Central memory CD8-positive, alpha-beta T cell (primary cell): ENCODE measurements at regions not wholly inside any gene's neighbourhood (a gene's known extent, or its start where the extent isn't known, plus 50 kb on each side); places are given as distances from the start of the nearest gene placed in this dataset.

ENCODE experiments used
- ATAC-seq: fragments of 150-1000 bp; cut with Tn5 transposase; replicated peaks from 2 replicates; pipeline ENCODE4 v1.10.0; 2022; ENCODE audit warnings: mild to moderate bottlenecking, moderate FRiP score, moderate number of reproducible peaks; ENCODE audit not compliant: poor library complexity, severe bottlenecking; ENCODE audit errors: extremely low read depth
- DNase-seq, 2 donors: peaks; one replicate each; pipeline ENCODE4 v3.0.0; 2021; ENCODE audit warnings: low spot score in 2 of 2
- H3K27ac Mint-ChIP-seq: one replicate; pipeline ENCODE4 v1.8.0; 2022; ENCODE audit warnings: low read depth, mild to moderate bottlenecking, moderate library complexity, mixed read lengths
- H3K27me3 Mint-ChIP-seq: one replicate; pipeline ENCODE4 v1.8.0; 2022; ENCODE audit warnings: mixed read lengths
- H3K36me3 Mint-ChIP-seq: one replicate; pipeline ENCODE4 v1.8.0; 2022; ENCODE audit warnings: mild to moderate bottlenecking, moderate library complexity, mixed read lengths; ENCODE audit not compliant: insufficient read depth
- H3K4me1 Mint-ChIP-seq: one replicate; pipeline ENCODE4 v1.8.0; 2022; ENCODE audit warnings: mixed read lengths
- H3K4me3 Mint-ChIP-seq: one replicate; pipeline ENCODE4 v1.8.0; 2022; ENCODE audit warnings: mild to moderate bottlenecking, moderate library complexity, mixed read lengths
- H3K9me3 Mint-ChIP-seq: one replicate; pipeline ENCODE4 v1.8.0; 2022; ENCODE audit warnings: mixed read lengths

DNA sequence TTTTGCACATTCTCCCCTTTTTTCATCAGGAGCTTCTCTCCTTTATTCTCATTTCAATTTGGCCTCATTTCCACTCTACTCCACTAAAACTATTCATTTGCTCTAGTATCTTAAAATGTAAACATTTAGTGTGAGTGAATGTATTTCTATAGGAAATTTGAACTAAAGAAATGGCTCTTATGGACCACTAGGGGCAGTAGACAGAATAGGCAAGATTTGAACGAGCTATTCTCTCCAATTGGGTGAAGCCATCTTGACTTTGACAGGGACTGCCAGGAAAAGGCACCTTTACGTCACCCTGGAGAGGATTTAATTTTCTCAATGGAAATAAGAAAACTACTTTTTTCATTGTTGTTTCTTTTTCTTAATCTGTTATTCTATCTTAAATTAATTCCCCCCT, 666.3 kb downstream of the DNAH5 start:
- no peak overlapping the region for H3K4me3 Mint-ChIP-seq
- H3K27me3 Mint-ChIP-seq = no peaks in the 10 kb centered on the region
- ATAC-seq (no peak), DNase-seq (no peak)
- no peak overlapping the region for H3K27ac Mint-ChIP-seq
- no peaks in the 10 kb centered on the region for H3K4me1 Mint-ChIP-seq
- H3K36me3 Mint-ChIP-seq = peaks cover 4% of the 10 kb centered on the region
- H3K9me3 Mint-ChIP-seq = no peaks in the 10 kb centered on the region

DNA sequence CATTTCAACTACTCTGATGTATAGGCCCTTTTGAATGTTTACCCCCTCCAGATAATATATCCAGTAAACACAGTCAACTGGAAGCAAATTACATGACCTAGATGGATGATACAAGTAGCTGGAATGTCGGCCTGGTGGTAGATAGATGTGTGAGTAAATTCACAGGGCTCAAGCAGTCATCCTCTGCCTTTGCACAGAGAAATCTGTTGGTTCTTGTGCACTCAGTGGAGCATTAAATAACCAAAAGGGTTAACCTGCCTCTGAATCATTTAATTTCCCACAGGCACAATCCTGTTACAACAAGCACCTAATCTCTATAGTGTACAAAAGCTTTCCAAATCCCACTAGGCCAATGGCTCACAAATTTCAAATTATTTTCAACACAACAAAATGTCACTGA, 668.3 kb downstream of the DNAH5 start:
- Mint-ChIP-seq H3K36me3 (peaks cover 4% of the 10 kb centered on the region), H3K9me3 (no peaks in the 10 kb centered on the region), H3K4me1 (no peaks in the 10 kb centered on the region), H3K27me3 (no peaks in the 10 kb centered on the region), H3K27ac (no peak overlapping the region), H3K4me3 (no peak overlapping the region)
- ATAC-seq (no peak), DNase-seq (no peak)

DNA sequence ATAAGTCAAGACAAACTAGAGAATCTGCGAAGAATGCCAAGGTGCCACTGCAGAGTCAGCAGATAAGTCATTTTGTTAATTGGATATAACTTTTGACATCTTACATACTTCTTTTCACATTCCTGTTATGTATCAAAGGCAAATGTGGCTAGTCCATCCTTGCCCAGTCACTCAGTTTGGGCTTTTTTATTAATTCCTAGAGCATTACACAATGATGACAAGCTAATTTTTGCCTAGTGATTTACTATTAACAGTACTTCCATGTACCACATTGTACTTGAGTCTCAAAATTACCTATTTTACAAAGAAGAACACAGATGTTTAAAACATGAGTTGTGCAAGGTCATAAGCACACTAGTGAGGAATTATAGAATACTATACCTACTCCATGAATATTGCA, 680.8 kb downstream of the DNAH5 start:
- no peaks in the 10 kb centered on the region for H3K4me1 Mint-ChIP-seq
- DNase-seq = no peak
- H3K36me3 Mint-ChIP-seq = no peaks in the 10 kb centered on the region
- H3K27me3 Mint-ChIP-seq = no peaks in the 10 kb centered on the region
- no peak for ATAC-seq
- no peak overlapping the region for H3K27ac Mint-ChIP-seq
- no peak overlapping the region for H3K4me3 Mint-ChIP-seq
- peaks cover 5% of the 10 kb centered on the region for H3K9me3 Mint-ChIP-seq

DNA sequence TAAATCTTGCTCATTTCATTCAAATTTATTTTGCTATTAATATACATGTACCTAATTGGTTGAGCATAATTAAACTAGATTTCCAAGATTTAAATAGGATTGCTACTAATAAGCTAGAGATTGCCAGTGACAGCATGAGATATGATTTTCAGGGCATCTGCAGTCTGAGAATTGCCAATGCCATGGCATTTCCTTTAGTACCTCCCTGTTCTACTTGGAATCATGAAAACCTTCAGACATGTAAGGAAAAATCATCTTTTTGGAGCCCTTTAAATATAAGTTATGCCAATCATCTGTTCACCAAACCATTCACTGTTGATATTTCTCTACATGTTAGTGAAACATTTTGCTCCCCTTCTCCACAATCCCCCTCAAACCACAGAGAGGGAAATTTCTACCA, 691.4 kb downstream of the DNAH5 start:
- H3K9me3 Mint-ChIP-seq = no peaks in the 10 kb centered on the region
- H3K4me3 Mint-ChIP-seq = no peak overlapping the region
- no peak overlapping the region for H3K27ac Mint-ChIP-seq
- no peak for DNase-seq
- ATAC-seq = no peak
- no peaks in the 10 kb centered on the region for H3K27me3 Mint-ChIP-seq
- no peaks in the 10 kb centered on the region for H3K4me1 Mint-ChIP-seq
- H3K36me3 Mint-ChIP-seq = no peaks in the 10 kb centered on the region

DNA sequence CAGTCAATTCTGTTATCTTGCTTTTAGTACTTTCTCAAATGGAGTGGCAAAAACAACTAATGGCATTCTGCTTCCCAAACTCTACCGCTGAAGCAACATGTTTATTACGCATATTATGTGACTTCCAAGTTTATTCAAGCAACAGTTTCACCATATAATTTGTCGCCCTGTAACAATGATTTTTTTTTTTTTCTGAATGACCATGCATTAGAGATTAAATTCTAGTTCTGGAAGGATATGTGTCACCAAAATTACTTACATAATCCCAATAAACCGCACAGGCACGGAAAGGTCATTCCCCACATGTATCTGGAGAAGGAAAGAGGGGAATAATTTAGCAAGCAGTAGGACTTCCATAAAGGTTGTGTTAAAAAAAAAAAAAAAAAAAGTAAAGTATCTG, 691.8 kb downstream of the DNAH5 start:
- H3K36me3 Mint-ChIP-seq = no peaks in the 10 kb centered on the region
- no peak overlapping the region for H3K4me3 Mint-ChIP-seq
- H3K4me1 Mint-ChIP-seq = no peaks in the 10 kb centered on the region
- no peaks in the 10 kb centered on the region for H3K27me3 Mint-ChIP-seq
- H3K9me3 Mint-ChIP-seq = no peaks in the 10 kb centered on the region
- no peak overlapping the region for H3K27ac Mint-ChIP-seq
- ATAC-seq (no peak), DNase-seq (no peak)

DNA sequence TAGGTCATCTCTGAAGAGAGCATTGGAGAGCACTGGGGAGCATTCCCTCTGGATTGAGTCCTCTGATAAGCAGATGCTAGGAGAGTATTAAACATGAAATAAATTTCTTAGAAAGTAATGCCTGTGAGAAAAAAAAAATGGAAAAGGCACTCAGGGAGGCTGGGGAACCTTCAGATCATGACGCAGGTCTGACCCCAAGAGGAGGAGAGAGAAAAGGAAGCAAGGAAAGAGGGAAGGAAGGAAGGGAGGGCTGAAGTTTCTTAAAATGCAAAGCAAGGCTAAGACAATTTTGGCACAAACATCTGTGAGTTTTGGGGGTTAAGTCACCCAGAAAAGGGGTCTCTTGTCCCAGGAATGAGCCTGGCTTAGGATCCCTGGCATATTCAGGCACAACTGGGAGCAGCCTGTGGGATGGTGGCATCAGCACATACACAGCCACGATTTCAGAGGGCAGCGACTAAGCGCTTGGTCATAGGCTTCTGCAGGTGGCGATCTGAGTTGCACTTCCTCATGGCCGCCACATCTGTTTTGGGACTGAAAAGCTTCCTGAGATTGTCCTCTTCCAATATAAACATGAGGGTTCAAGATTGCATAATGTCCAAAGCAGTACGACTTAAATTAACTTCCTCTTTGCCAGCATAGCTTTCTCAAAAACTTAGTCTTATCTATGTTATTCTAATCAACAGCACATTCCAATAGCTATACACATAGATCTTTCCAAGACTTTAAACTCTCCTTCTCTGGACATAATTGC, 692.7 kb downstream of the DNAH5 start:
- no peak overlapping the region for H3K27ac Mint-ChIP-seq
- no peaks in the 10 kb centered on the region for H3K9me3 Mint-ChIP-seq
- H3K36me3 Mint-ChIP-seq = no peaks in the 10 kb centered on the region
- no peak for ATAC-seq
- H3K27me3 Mint-ChIP-seq = no peaks in the 10 kb centered on the region
- no peak overlapping the region for H3K4me3 Mint-ChIP-seq
- no peak for DNase-seq
- H3K4me1 Mint-ChIP-seq = no peaks in the 10 kb centered on the region

DNA sequence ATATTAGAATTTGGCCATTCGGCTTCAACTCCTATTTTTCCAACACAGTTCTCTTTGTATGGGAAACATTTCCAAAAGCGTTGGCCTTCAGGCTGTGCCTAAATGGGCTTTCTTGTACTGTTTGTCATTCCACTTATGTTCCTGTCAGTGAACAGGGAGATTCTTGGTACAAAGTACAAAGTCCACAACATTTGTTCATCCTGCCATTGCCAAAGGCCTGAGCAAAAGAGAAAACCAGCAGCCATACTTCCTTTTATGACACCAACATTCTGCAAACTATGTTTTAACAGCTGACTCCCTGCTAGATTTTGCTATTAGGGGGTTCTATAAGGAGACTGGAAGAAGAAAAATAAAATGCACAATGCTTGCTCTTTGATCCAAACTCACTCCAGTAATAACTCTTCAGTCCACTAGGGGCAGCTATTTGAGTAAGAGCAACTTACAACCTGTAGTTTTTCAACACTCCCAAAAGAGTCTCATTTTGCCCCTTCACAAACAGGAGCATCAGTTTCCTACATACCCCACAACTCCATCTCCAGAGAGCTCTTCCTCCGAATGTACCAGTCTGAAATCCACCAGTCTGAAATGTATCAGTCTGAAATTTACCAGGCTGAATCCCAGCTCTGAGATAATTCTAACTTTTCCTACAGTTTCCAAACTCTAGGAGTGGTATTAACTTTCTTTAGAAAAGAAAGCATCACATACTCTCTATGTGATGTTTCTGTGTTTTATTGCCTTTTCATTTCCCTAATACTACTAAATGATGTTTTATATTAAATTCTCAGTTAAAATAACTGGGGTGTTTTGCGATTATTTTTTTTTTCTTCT, 693.8 kb downstream of the DNAH5 start:
- H3K4me1 Mint-ChIP-seq = no peaks in the 10 kb centered on the region
- H3K36me3 Mint-ChIP-seq = no peaks in the 10 kb centered on the region
- H3K27me3 Mint-ChIP-seq = no peaks in the 10 kb centered on the region
- DNase-seq (no peak), ATAC-seq (no peak)
- H3K27ac Mint-ChIP-seq = no peak overlapping the region
- H3K9me3 Mint-ChIP-seq = no peaks in the 10 kb centered on the region
- H3K4me3 Mint-ChIP-seq = no peak overlapping the region

DNA sequence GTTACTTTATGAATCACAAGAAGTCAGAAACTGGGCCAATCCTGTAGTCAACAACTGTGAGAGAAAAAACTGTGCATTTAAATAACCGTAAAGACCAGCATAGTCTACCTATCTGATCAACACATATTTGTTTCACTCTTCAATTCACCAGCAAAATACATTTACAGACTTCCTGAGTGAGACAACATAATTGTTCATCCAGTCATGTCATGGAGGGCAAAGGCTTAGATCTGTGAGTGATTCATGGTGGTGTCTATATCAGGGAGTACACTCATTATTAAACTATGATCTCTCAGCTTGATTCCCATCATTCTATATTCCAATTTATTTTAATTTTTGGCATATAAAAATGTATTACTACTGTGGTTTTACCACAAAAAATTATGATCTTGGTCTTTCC, 694.6 kb downstream of the DNAH5 start:
- no peaks in the 10 kb centered on the region for H3K27me3 Mint-ChIP-seq
- no peak for DNase-seq
- no peak overlapping the region for H3K27ac Mint-ChIP-seq
- no peaks in the 10 kb centered on the region for H3K36me3 Mint-ChIP-seq
- H3K4me3 Mint-ChIP-seq = no peak overlapping the region
- no peak for ATAC-seq
- peaks cover 5% of the 10 kb centered on the region for H3K9me3 Mint-ChIP-seq
- H3K4me1 Mint-ChIP-seq = no peaks in the 10 kb centered on the region

DNA sequence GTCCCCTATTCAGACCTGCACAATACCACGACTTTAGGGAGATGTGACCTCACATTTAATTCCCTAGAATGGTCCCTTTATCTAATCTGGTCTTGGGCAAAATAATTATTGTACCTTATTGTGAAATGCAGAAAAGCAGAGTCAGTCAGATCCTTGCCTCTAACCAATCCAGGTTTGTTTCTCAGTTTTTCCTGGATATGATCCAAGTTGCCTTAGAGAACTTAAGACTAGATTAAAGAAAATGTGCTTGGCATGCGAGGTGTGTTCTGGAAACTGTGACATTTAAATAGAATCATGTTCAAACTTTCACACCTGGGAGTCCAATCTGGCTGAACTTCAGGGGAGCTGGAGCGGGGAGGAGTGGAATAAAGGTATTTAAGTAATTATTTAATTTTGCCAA, 696.2 kb downstream of the DNAH5 start:
- H3K9me3 Mint-ChIP-seq = peaks cover 5% of the 10 kb centered on the region
- no peak for ATAC-seq

DNA sequence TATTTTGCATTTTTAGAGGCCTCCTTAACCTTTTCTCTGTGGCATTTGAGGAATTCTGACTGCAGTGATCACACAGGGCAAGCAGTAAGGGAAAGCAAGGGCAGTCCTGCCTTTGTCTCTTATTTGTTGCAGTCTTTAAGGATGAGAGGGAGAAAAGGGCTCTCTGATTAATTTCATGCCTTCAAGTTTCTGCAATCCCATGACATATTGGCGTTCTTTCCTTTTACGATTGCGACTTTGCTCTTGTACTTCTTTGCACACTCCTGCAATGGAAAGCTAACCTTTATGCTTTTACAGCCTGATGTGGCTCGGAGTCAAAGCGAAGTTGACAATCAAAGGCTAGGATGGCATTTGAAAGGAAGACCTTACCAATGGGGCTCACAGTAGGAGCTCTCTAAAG, 698.4 kb downstream of the DNAH5 start:
- DNase-seq = no peak
- H3K9me3 Mint-ChIP-seq = peaks cover 5% of the 10 kb centered on the region
- H3K4me1 Mint-ChIP-seq = no peaks in the 10 kb centered on the region
- no peak for ATAC-seq
- H3K27me3 Mint-ChIP-seq = no peaks in the 10 kb centered on the region
- H3K36me3 Mint-ChIP-seq = no peaks in the 10 kb centered on the region
- no peak overlapping the region for H3K27ac Mint-ChIP-seq
- no peak overlapping the region for H3K4me3 Mint-ChIP-seq

More for the DNA sequence above, 696.2 kb downstream of the DNAH5 start:
- Mint-ChIP-seq H3K36me3 (no peaks in the 10 kb centered on the region), H3K27me3 (no peaks in the 10 kb centered on the region), H3K27ac (no peak overlapping the region), H3K4me3 (no peak overlapping the region), H3K4me1 (no peaks in the 10 kb centered on the region)
- DNase-seq = no peak

DNA sequence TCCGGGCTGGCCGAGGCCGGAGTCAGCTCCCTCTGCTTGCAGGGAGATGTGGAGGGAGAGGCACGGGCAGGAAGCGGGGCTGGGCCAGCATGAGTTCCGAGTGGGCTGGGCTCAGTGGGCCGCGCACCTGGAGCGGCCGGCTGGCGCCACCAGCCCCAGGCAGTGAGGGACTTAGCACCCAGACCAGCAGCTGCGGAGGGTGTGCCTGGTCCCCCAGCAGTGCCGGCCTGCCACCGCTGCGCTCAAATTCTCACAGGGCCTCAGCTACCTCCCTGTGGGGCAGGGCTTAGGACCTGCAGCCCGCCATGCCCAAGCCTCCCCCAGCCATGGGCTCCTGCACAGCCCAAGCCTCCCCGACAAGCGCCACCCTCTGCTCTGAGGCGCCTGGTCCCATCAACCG, 700.3 kb downstream of the DNAH5 start:
- Mint-ChIP-seq H3K27ac (no peak overlapping the region), H3K27me3 (no peaks in the 10 kb centered on the region), H3K4me3 (no peak overlapping the region), H3K4me1 (no peaks in the 10 kb centered on the region), H3K36me3 (no peaks in the 10 kb centered on the region), H3K9me3 (peaks cover 5% of the 10 kb centered on the region)
- ATAC-seq (no peak), DNase-seq (no peak)

DNA sequence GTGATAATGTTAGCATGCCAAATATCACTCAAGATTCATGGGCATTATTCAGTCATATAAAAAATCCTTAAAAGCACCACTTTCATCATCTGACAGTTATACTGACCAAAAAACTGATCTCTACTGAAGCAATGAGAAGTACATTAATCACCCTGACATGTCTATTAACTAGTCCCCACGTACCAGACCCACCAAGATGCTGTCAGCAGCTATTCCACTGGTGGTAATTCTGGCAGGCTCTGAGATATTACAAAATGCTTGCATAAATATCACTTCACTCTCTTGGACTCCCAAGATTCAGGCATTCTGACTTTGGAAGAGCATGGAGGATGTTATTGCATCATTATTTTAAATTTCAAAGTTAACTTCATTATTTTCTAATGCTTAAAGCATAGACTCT, 717.0 kb downstream of the DNAH5 start:
- Mint-ChIP-seq H3K4me1 (no peaks in the 10 kb centered on the region), H3K27ac (no peak overlapping the region)
- no peak for ATAC-seq

DNA sequence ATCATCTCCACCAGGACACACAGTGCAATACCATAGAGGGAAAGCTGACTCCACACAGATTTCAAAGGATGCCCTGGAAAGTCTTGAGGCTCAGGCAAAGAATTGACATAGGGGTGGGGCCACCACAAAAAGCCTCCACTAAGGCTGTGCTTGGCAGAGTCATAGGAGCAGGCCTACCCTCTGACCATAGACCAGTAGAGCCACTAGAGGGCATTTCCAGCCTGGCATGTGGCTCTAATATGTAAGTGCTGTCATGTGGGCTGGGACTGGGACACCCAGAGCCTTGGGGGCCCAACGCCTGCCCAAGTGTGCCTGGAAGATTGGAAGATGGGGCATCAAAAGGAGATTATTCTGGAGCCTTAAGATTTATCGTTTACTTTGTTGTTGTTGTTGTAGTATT, 726.0 kb downstream of the DNAH5 start:
- no peaks in the 10 kb centered on the region for H3K9me3 Mint-ChIP-seq
- no peaks in the 10 kb centered on the region for H3K4me1 Mint-ChIP-seq
- no peaks in the 10 kb centered on the region for H3K36me3 Mint-ChIP-seq
- no peaks in the 10 kb centered on the region for H3K27me3 Mint-ChIP-seq
- DNase-seq (no peak), ATAC-seq (no peak)
- no peak overlapping the region for H3K27ac Mint-ChIP-seq
- no peak overlapping the region for H3K4me3 Mint-ChIP-seq

More for the DNA sequence above, 717.0 kb downstream of the DNAH5 start:
- peaks cover 4% of the 10 kb centered on the region for H3K9me3 Mint-ChIP-seq
- H3K27me3 Mint-ChIP-seq = no peaks in the 10 kb centered on the region
- no peaks in the 10 kb centered on the region for H3K36me3 Mint-ChIP-seq
- H3K4me3 Mint-ChIP-seq = no peak overlapping the region
- DNase-seq = no peak
